HG03439 (cell line): ENCODE measurements at regions not wholly inside any gene's neighbourhood (a gene's known extent, or its start where the extent isn't known, plus 50 kb on each side); places are given as distances from the start of the nearest gene placed in this dataset.
"Not testable (repeated sequence)": the region's sequence is repeated elsewhere in the genome, so short reads cannot be mapped to it uniquely, and the experiment has no call there.

ENCODE experiments used
- ATAC-seq: cut with Tn5 transposase; IDR thresholded peaks from one replicate; pipeline ENCODE4 v1.9.1; 2021; ENCODE audit warnings: mild to moderate bottlenecking, moderate library complexity; ENCODE audit not compliant: unreplicated experiment

- ATAC-seq, result no peak
These were observed 157.2 kb upstream of the MYRIP start for GRCh38 chr3:39651993-39652739.

- ATAC-seq, result not testable (repeated sequence)
These were observed 153.7 kb upstream of the MYRIP start for GRCh38 chr3:39655718-39656117.

- no peak for ATAC-seq
These were observed 152.3 kb upstream of the MYRIP start for GRCh38 chr3:39657075-39657474.

GRCh38 chr3:39657775-39658174 is 151.6 kb upstream of the MYRIP start:
- no peak for ATAC-seq

GRCh38 chr3:39664931-39665330 is 144.5 kb upstream of the MYRIP start:
- no peak for ATAC-seq

- no peak for ATAC-seq
These were observed 144.0 kb upstream of the MYRIP start for GRCh38 chr3:39665441-39665840.

GRCh38 chr3:39668420-39668819 is 141.0 kb upstream of the MYRIP start:
- peak; percentile 61 for ATAC-seq

- no peak for ATAC-seq
These were observed 138.3 kb upstream of the MYRIP start for GRCh38 chr3:39671116-39671515.

GRCh38 chr3:39671600-39671999 is 137.8 kb upstream of the MYRIP start:
- ATAC-seq, result no peak

- no peak for ATAC-seq
These were observed 104.0 kb upstream of the MYRIP start for GRCh38 chr3:39705351-39705900.

GRCh38 chr3:39707314-39707909 is 102.0 kb upstream of the MYRIP start:
- ATAC-seq, result peak; percentile 66

- ATAC-seq, result no peak
These were observed 96.9 kb upstream of the MYRIP start for GRCh38 chr3:39712413-39713048.

GRCh38 chr3:39713341-39713740 is 96.1 kb upstream of the MYRIP start:
- not testable (repeated sequence) for ATAC-seq

GRCh38 chr3:39716849-39717248 is 92.6 kb upstream of the MYRIP start:
- ATAC-seq, result no peak

GRCh38 chr3:39718674-39719595 is 90.5 kb upstream of the MYRIP start:
- no peak for ATAC-seq

GRCh38 chr3:39721076-39721475 is 88.3 kb upstream of the MYRIP start:
- ATAC-seq, result no peak

GRCh38 chr3:39724233-39724846 is 85.1 kb upstream of the MYRIP start:
- ATAC-seq, result no peak

GRCh38 chr3:39725321-39725720 is 84.1 kb upstream of the MYRIP start:
- ATAC-seq, result no peak

GRCh38 chr3:39727415-39727814 is 82.0 kb upstream of the MYRIP start:
- no peak for ATAC-seq

- ATAC-seq, result no peak
These were observed 75.6 kb upstream of the MYRIP start for GRCh38 chr3:39733804-39734203.
